Central memory CD8-positive, alpha-beta T cell (primary cell): ENCODE measurements at regions not wholly inside any gene's neighbourhood (a gene's known extent, or its start where the extent isn't known, plus 50 kb on each side); places are given as distances from the start of the nearest gene placed in this dataset.

Experiments used
- ATAC-seq: fragments of 150-1000 bp; cut with Tn5 transposase; replicated peaks from 2 replicates; pipeline ENCODE4 v1.10.0; 2022; ENCODE audit warnings: mild to moderate bottlenecking, moderate FRiP score, moderate number of reproducible peaks; ENCODE audit not compliant: poor library complexity, severe bottlenecking; ENCODE audit errors: extremely low read depth
- DNase-seq, 2 donors: peaks; one replicate each; pipeline ENCODE4 v3.0.0; 2021; ENCODE audit warnings: low spot score in 2 of 2
- H3K27ac Mint-ChIP-seq: one replicate; pipeline ENCODE4 v1.8.0; 2022; ENCODE audit warnings: low read depth, mild to moderate bottlenecking, moderate library complexity, mixed read lengths
- H3K27me3 Mint-ChIP-seq: one replicate; pipeline ENCODE4 v1.8.0; 2022; ENCODE audit warnings: mixed read lengths
- H3K36me3 Mint-ChIP-seq: one replicate; pipeline ENCODE4 v1.8.0; 2022; ENCODE audit warnings: mild to moderate bottlenecking, moderate library complexity, mixed read lengths; ENCODE audit not compliant: insufficient read depth
- H3K4me1 Mint-ChIP-seq: one replicate; pipeline ENCODE4 v1.8.0; 2022; ENCODE audit warnings: mixed read lengths
- H3K4me3 Mint-ChIP-seq: one replicate; pipeline ENCODE4 v1.8.0; 2022; ENCODE audit warnings: mild to moderate bottlenecking, moderate library complexity, mixed read lengths
- H3K9me3 Mint-ChIP-seq: one replicate; pipeline ENCODE4 v1.8.0; 2022; ENCODE audit warnings: mixed read lengths

DNA sequence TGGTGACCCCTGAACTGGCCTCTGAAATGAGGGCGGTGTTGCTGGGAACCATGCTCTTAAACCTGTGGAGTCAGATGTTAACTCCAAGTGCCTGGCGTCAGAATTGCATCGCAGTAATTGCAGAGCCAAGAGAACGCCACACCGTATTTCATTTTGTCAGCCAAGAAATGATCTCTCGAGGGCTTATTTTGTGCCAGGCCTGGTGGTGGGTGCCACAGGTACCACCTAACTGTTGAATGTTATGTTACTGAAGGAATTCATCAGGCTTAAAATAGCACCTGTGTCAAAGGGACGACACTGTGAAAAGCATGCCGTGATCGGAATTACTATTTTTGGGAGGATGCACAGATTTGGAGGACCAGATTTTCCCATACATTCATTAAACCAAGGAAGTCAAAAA lies 51.9 kb upstream of the BAIAP2L1 start:
- Mint-ChIP-seq H3K27me3 (no peaks in the 10 kb centered on the region), H3K36me3 (no peaks in the 10 kb centered on the region), H3K27ac (no peak overlapping the region), H3K4me1 (no peaks in the 10 kb centered on the region), H3K4me3 (no peak overlapping the region), H3K9me3 (no peaks in the 10 kb centered on the region)
- DNase-seq (no peak), ATAC-seq (no peak)
